ENCODE measurements at regions not wholly inside any gene's neighbourhood (a gene's known extent, or its start where the extent isn't known, plus 50 kb on each side); places are given as distances from the start of the nearest gene placed in this dataset.

DNA sequence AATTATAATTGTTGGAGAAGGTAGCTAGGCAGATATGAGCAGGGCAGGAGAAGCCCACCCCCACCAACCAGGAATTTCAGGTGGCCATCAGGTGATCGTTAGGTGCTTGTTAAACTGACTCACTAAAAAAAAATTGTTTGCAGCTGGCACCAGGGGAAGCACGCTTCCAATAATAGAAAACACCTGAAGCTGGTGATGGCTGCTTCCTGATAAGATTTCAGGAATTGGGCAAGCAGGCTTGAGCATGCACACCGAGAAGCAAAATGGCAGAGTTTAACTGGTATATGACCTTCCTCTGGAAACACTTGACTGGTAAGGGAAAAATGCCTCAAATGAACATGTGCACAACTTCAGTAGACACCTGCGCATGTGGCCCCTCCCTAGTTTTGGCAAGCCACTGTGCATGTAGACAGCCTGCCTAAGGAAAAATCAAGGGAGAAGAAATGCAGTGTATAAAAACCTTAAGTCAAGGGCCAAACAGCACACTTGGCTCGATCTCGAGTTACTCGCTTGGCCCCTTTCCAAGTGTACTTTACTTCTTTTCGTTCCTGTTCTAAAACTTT is 292.8 kb downstream of the CCDC85A start:
- H3K4me3 ChIP-seq (ENCODE audit: insufficient read depth, low read depth, low read length) = no peak overlapping the region
- no peak for DNase-seq
- H3K36me3 ChIP-seq (replicated peaks; ENCODE audit: control insufficient read depth, insufficient read depth, low read length) = no peaks in the 10 kb centered on the region
- no peaks in the 10 kb centered on the region for H3K27me3 ChIP-seq (ENCODE audit: control insufficient read depth, insufficient read depth, low read length)

DNA sequence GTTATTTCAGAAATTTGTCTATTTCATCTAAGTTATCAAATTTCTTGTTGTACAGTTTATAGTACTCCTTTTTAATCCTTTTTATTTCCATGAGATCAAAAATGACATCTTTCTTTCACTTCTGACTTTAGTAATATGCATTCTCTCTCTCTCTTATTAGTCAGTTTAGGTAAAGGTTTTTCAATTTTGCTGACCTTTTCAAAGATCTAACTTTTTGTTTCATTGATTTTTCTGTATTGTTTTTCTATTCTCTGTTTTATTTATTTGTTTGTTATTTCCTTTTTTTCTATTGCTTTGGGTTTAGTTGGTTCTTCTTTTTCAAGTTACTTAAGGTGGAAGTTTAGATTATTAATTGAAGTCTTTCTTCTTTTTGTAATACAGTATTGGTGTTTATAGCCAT is 294.2 kb downstream of the CCDC85A start:
- Histone ChIP-seq H3K27me3 (ENCODE audit: control insufficient read depth, insufficient read depth, low read length) (no peaks in the 10 kb centered on the region), H3K4me3 (ENCODE audit: insufficient read depth, low read depth, low read length) (no peak overlapping the region), H3K36me3 (replicated peaks; ENCODE audit: control insufficient read depth, insufficient read depth, low read length) (no peaks in the 10 kb centered on the region)
- no peak for DNase-seq

DNA sequence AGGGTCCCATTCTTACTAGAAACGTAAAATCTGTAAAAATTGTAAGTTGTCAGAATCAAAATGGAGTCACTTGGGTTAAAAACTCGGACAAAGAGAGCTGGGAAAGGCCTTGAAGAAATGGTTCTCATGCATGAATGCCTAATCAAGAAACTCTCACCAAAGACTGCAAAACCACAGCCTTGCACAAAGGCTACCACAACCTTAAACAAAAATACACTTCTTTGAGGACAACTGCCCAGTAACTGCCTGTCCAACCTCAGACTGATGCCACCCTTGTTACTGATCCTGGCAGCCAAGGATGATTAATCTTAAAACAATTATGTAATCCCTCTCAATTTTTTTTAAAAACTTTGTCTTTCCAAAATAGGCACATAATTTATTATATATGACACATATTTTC is 299.3 kb downstream of the CCDC85A start:
- Histone ChIP-seq H3K27me3 (ENCODE audit: control insufficient read depth, insufficient read depth, low read length) (no peaks in the 10 kb centered on the region), H3K36me3 (replicated peaks; ENCODE audit: control insufficient read depth, insufficient read depth, low read length) (no peaks in the 10 kb centered on the region)
- no peak for DNase-seq

GRCh38 chr2:56484906-56485305 is 301.1 kb downstream of the CCDC85A start:
- DNase-seq = no peak
- no peaks in the 10 kb centered on the region for H3K36me3 ChIP-seq (replicated peaks; ENCODE audit: control insufficient read depth, insufficient read depth, low read length)
- no peaks in the 10 kb centered on the region for H3K27me3 ChIP-seq (ENCODE audit: control insufficient read depth, insufficient read depth, low read length)
- H3K4me3 ChIP-seq (ENCODE audit: insufficient read depth, low read depth, low read length) = no peak overlapping the region

More for the DNA sequence above, 299.3 kb downstream of the CCDC85A start:
- no peak overlapping the region for H3K4me3 ChIP-seq (ENCODE audit: insufficient read depth, low read depth, low read length)

DNA sequence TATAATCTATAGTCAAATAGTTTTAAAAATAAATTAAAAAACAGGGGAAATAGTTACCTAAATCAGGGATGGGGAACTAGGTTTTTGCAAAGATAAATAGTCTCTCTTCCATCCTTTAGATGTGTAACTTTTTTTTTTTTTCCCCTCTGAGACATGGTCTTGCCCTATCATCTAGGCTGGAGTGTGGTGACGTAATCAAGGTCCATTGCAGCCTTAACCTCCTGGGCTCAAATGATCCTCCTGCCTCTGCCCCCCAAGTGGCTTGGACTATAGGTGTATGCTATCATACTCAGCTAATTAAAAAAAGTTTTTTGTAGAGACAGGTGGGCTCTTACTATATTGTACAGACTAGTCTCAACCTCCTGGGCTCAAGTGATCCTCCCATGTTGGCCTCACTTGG is 316.5 kb downstream of the CCDC85A start:
- no peak overlapping the region for H3K4me3 ChIP-seq (ENCODE audit: insufficient read depth, low read depth, low read length)
- H3K36me3 ChIP-seq (replicated peaks; ENCODE audit: control insufficient read depth, insufficient read depth, low read length) = no peaks in the 10 kb centered on the region
- no peak for DNase-seq
- no peaks in the 10 kb centered on the region for H3K27me3 ChIP-seq (ENCODE audit: control insufficient read depth, insufficient read depth, low read length)

GRCh38 chr2:56502616-56503015 is 318.8 kb downstream of the CCDC85A start:
- no peak for DNase-seq
- Histone ChIP-seq H3K27me3 (ENCODE audit: control insufficient read depth, insufficient read depth, low read length) (no peaks in the 10 kb centered on the region), H3K36me3 (replicated peaks; ENCODE audit: control insufficient read depth, insufficient read depth, low read length) (no peaks in the 10 kb centered on the region), H3K4me3 (ENCODE audit: insufficient read depth, low read depth, low read length) (no peak overlapping the region)

DNA sequence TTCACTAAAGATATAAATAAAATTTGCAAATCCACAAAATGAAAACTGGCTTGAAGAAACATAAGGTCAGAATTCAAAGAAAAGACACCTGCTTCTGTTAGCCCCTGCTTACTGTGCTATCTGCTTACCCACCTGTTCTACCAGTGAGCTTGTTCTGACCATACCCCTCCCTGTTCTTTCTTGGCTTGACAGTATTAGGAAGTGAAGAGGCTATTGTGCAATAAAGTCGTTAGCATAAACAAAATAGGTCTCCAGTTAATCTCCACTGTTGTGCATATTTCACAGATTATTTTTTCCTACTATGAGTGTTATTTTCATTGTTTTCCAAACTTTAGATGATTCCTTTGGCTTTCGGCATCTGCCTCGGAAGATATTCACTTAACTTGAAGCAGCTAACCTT is 322.1 kb downstream of the CCDC85A start:
- Histone ChIP-seq H3K27me3 (ENCODE audit: control insufficient read depth, insufficient read depth, low read length) (no peaks in the 10 kb centered on the region), H3K36me3 (replicated peaks; ENCODE audit: control insufficient read depth, insufficient read depth, low read length) (no peaks in the 10 kb centered on the region), H3K4me3 (ENCODE audit: insufficient read depth, low read depth, low read length) (no peak overlapping the region)
- no peak for DNase-seq

DNA sequence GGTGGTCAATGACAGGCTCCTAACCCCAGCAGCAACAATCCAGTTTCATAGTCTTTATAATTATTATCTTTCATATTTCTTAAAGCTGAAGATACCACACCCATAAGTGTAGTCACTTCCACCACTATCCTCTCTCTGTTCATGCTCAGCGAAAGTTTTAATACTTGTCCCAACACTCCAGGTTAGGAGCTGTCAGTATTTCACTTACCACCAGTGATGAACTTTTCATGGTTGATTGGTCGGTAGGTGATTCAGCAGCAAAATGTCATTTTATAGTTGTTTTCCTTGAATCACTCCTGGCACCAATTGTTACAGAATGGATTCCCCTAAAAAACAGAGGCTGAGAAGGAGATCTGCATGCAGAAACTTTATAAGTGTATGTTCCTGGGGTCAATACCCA is 324.9 kb downstream of the CCDC85A start:
- DNase-seq = no peak
- Histone ChIP-seq H3K36me3 (replicated peaks; ENCODE audit: control insufficient read depth, insufficient read depth, low read length) (no peaks in the 10 kb centered on the region), H3K4me3 (ENCODE audit: insufficient read depth, low read depth, low read length) (no peak overlapping the region), H3K27me3 (ENCODE audit: control insufficient read depth, insufficient read depth, low read length) (no peaks in the 10 kb centered on the region)

GRCh38 chr2:56510610-56511009 is 326.8 kb downstream of the CCDC85A start:
- Histone ChIP-seq H3K27me3 (ENCODE audit: control insufficient read depth, insufficient read depth, low read length) (no peaks in the 10 kb centered on the region), H3K4me3 (ENCODE audit: insufficient read depth, low read depth, low read length) (no peak overlapping the region), H3K36me3 (replicated peaks; ENCODE audit: control insufficient read depth, insufficient read depth, low read length) (no peaks in the 10 kb centered on the region)
- DNase-seq = no peak

DNA sequence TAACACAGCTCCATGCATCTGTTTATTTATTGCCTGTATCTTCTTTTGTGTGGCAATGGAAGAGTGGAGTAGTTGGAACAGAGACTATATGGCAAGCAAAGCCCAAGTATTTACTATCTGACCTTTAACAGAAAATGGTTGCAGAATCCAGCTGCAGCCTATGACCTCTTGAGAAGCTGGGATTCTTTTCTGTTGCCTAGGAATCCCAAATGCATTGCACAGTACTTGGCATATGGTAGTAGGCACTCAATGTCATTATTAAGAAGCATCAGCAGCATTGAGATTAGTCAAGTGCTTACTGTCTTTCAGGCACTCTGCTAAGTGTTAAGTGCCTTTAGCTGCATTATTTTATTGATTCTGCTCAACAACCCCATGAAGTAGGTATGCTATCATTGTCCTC is 331.6 kb downstream of the CCDC85A start:
- H3K36me3 ChIP-seq (replicated peaks; ENCODE audit: control insufficient read depth, insufficient read depth, low read length) = no peaks in the 10 kb centered on the region
- no peaks in the 10 kb centered on the region for H3K27me3 ChIP-seq (ENCODE audit: control insufficient read depth, insufficient read depth, low read length)
- no peak for DNase-seq
- no peak overlapping the region for H3K4me3 ChIP-seq (ENCODE audit: insufficient read depth, low read depth, low read length)

GRCh38 chr2:56519806-56520205 is 336.0 kb downstream of the CCDC85A start:
- Histone ChIP-seq H3K4me3 (ENCODE audit: insufficient read depth, low read depth, low read length) (no peak overlapping the region), H3K36me3 (replicated peaks; ENCODE audit: control insufficient read depth, insufficient read depth, low read length) (no peaks in the 10 kb centered on the region), H3K27me3 (ENCODE audit: control insufficient read depth, insufficient read depth, low read length) (no peaks in the 10 kb centered on the region)
- no peak for DNase-seq

GRCh38 chr2:56522605-56523089 is 338.9 kb downstream of the CCDC85A start:
- no peaks in the 10 kb centered on the region for H3K27me3 ChIP-seq (ENCODE audit: control insufficient read depth, insufficient read depth, low read length)
- DNase-seq = no peak
- H3K4me3 ChIP-seq (ENCODE audit: insufficient read depth, low read depth, low read length) = no peak overlapping the region
- no peaks in the 10 kb centered on the region for H3K36me3 ChIP-seq (replicated peaks; ENCODE audit: control insufficient read depth, insufficient read depth, low read length)

DNA sequence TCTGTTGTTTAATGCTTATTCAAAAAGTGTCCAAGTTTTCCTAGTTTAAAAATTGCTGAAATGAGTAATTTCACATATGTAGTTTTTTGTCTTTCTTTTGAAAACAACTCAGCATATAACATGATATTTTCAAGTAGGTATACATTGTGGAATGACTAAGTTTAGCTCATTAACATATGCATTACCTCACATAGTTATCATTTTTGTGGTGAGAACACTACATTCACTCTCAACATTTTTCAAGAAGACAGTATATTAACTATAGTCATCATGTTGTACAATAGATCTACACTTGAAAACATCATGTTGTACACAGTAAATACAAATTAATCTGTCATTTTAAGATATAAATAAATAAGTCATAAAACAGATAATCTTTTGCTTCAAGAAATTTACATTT is 340.0 kb downstream of the CCDC85A start:
- Histone ChIP-seq H3K27me3 (ENCODE audit: control insufficient read depth, insufficient read depth, low read length) (no peaks in the 10 kb centered on the region), H3K36me3 (replicated peaks; ENCODE audit: control insufficient read depth, insufficient read depth, low read length) (no peaks in the 10 kb centered on the region), H3K4me3 (ENCODE audit: insufficient read depth, low read depth, low read length) (no peak overlapping the region)
- DNase-seq = no peak

DNA sequence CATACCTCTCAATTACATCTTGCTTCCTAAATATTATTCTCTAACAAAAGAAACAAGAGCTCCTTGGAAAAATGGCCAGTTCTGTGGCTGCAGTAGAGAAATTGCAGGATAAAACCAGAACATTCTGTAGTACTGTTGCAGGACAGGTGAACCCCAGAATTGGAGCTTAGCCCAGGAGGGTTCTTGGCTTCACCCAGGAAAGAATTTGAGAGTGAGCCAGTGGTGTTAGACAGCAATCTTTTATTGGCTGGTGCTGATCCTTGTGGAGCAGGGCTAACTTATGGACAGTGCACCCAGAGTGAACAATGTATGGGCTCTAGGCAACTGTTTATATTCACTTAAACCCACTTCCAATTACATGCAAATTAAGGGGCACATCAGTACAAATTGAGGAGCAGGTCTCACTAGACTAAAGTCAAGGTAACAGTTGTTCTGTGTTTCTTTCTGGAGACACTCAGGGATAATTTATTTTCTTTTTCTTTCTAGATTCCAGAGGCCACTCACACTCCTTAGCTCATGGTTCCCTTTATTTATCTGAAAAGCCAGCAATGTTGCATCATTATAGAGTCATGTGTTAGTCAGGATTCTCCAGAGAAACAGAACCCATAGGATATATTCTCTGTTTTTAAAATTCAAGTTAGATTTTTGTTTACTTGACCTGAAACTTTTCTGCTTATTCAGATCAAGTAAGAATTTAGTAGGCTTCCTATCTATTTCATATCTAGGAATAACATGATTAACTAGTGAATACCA is 348.1 kb downstream of the CCDC85A start:
- Histone ChIP-seq H3K36me3 (replicated peaks; ENCODE audit: control insufficient read depth, insufficient read depth, low read length) (no peaks in the 10 kb centered on the region), H3K27me3 (ENCODE audit: control insufficient read depth, insufficient read depth, low read length) (no peaks in the 10 kb centered on the region), H3K4me3 (ENCODE audit: insufficient read depth, low read depth, low read length) (no peak overlapping the region)
- no peak for DNase-seq

DNA sequence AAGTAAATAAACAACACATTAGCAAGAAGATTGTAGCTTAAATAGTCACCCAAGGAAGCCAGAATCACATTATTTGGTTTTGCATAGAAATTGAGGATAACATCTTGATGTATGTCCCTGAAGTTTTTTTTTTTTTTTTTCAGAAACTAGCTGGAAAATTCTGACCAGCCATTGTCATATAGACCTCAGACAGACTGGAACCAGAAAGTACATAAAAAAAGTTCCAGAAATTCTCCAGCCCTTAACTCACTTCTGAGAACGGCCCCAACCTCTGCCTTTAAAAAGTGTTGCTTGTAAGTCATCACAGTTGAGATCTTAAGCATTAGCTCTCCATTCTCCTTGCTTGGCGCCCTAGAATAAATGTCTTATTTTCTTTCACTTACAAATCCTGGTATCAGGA is 350.5 kb downstream of the CCDC85A start:
- DNase-seq = no peak

More for the DNA sequence above, 350.5 kb downstream of the CCDC85A start:
- no peaks in the 10 kb centered on the region for H3K36me3 ChIP-seq (replicated peaks; ENCODE audit: control insufficient read depth, insufficient read depth, low read length)
- H3K4me3 ChIP-seq (ENCODE audit: insufficient read depth, low read depth, low read length) = no peak overlapping the region
- H3K27me3 ChIP-seq (ENCODE audit: control insufficient read depth, insufficient read depth, low read length) = no peaks in the 10 kb centered on the region
